GM06990 (cell line): ENCODE measurements at regions not wholly inside any gene's neighbourhood (a gene's known extent, or its start where the extent isn't known, plus 50 kb on each side); places are given as distances from the start of the nearest gene placed in this dataset.

ENCODE experiments used
- DNase-seq: peaks from one replicate; pipeline ENCODE4 v3.0.0-alpha.2; 2011; ENCODE audit not compliant: insufficient read length; ENCODE audit errors: extremely low read depth
- H3K27me3 ChIP-seq: replicated peaks from 2 replicates; pipeline ENCODE4 v1.6.0; 2011; ENCODE audit warnings: low read length; ENCODE audit not compliant: control insufficient read depth, insufficient read depth
- H3K36me3 ChIP-seq: 2 replicates; pipeline ENCODE4 v1.5.1; 2011; ENCODE audit warnings: low read length; ENCODE audit not compliant: control insufficient read depth, insufficient read depth
- H3K4me3 ChIP-seq: replicated peaks from 2 replicates; pipeline ENCODE4 v1.5.1; 2011; ENCODE audit warnings: low read depth, mild to moderate bottlenecking, control low read depth, low read length
- CTCF ChIP-seq: IDR thresholded peaks from 2 replicates; pipeline ENCODE4 v1.5.1; 2011; ENCODE audit warnings: low read length, control low read depth, mild to moderate bottlenecking, inconsistent platforms; ENCODE audit not compliant: insufficient read depth, poor library complexity, severe bottlenecking

DNA sequence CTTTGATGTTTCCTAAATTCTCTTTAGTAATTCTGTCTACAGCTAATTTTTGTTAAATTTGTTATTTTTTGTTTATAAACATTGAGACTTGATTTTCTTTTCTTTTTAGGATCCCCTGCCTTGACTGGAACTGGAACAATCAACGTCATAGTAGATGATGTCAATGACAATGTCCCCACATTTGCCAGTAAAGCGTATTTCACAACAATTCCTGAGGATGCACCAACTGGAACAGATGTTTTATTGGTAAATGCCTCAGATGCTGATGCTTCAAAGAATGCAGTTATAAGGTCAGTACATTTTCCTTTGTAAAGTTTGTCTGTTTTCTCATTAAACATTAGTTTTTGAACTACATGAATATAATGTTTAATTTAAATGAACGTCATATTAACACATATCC is 119.4 kb downstream of the FAT4 start:
- no peak for DNase-seq
- H3K4me3 ChIP-seq: no peak overlapping the region
- no peak for TF ChIP-seq CTCF
- no peaks in the 10 kb centered on the region for H3K36me3 ChIP-seq
- no peaks in the 10 kb centered on the region for H3K27me3 ChIP-seq

DNA sequence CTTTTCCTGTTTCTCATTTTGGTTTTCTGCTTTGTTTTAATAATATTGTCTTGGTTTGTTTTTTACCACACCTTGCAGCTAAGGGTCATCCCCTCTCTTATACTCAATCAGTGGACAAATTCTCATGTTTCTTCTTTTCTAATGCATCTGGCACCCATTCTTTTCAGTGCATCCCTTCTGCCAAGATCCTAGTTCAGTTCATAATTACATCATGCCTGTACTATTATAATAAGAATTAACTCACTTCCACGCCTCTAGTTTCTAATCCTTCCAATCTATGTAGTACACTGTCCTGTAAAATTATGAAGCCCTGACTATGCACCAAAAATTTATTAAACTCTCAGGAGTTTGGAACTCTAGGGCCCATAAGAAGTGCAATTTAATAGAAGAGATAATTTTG is 126.1 kb downstream of the FAT4 start:
- no peak overlapping the region for H3K4me3 ChIP-seq
- no peaks in the 10 kb centered on the region for H3K27me3 ChIP-seq
- no peak for TF ChIP-seq CTCF
- DNase-seq: no peak
- H3K36me3 ChIP-seq: no peaks in the 10 kb centered on the region

DNA sequence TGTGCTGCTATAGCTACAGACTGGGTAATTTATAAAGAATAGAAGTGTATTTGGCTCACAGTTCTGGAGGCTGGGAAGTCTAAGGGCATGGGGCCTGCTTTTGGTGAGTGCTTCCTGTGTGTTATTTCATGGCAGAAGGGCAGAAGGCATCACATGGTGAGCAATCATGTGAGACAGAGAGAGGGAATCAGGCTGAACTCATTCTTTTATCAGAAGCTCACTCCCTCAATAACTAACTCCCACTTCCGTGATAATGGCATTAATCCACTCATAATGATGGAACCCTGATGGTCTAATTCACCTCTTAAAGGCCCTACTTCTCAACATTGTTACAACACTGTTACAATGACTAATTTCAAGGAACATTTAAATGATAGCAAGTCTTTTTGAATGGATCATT is 129.4 kb downstream of the FAT4 start:
- no peak for DNase-seq
- Histone ChIP-seq H3K27me3 (no peaks in the 10 kb centered on the region), H3K36me3 (no peaks in the 10 kb centered on the region), H3K4me3 (no peak overlapping the region)
- no peak for TF ChIP-seq CTCF

DNA sequence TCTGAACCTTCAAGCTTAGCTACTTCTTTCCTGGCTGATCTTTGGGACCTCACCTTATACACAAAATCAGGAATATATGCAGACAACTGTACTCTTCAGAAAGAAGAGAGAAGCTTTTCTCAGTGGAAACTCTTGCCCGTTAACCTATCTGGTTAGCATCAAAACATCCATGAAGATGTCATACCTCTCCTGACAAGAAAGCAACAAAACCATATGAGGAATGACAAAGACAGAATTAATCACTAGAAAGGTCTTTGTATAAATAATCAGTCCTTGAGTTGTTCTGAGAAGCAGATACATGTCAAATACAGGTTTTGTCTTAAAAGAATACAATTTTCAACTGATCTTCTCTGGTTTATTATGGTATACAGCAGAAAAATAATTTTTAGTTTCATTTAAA is 130.8 kb downstream of the FAT4 start:
- H3K27me3 ChIP-seq: no peaks in the 10 kb centered on the region
- H3K4me3 ChIP-seq: no peak overlapping the region
- no peak for DNase-seq
- no peak for TF ChIP-seq CTCF
- no peaks in the 10 kb centered on the region for H3K36me3 ChIP-seq

DNA sequence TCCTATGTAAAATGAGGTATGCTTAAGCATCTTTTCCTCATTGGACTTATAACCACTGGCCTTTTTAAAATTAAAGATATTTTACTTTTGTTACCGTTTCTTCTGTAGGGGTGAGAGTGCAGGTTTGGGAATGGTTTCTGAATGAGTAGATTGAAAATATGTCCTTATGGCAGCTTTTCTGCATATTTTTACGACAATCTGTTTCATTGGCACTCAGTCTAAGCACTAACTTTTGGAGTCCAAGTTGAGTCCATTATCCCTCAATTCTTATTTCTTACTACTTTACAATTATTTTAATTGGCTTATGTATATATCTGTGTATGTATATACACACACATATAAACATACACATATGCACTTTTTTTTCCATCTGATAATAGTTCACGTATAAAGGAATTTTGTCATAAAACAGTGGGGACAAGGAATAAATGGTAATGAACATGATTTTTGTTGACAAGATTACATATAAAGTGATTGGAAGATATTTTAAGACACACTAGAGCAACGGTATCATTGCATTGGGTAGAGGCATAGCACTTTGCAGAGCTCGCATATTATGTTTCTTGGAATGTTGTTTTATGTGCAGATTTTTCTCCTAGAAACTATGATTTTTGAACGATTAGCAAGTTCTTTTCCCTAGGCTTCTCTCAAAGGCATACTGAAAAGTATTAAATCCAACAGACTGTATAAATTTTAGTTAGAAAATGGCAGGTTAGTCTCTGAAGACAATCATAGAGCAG is 133.0 kb downstream of the FAT4 start:
- no peak for TF ChIP-seq CTCF
- Histone ChIP-seq H3K36me3 (no peaks in the 10 kb centered on the region), H3K27me3 (no peaks in the 10 kb centered on the region), H3K4me3 (no peak overlapping the region)
- DNase-seq: no peak

- H3K27me3 ChIP-seq: no peaks in the 10 kb centered on the region
- no peaks in the 10 kb centered on the region for H3K36me3 ChIP-seq
- H3K4me3 ChIP-seq: no peak overlapping the region
- no peak for TF ChIP-seq CTCF
- no peak for DNase-seq
These were observed 141.3 kb downstream of the FAT4 start for GRCh38 chr4:125456075-125456474.
